ENCODE measurements at regions not wholly inside any gene's neighbourhood (a gene's known extent, or its start where the extent isn't known, plus 50 kb on each side); places are given as distances from the start of the nearest gene placed in this dataset.
A peak's percentile ranks its signal among the peaks of the same experiment; 100 is the strongest.

DNA sequence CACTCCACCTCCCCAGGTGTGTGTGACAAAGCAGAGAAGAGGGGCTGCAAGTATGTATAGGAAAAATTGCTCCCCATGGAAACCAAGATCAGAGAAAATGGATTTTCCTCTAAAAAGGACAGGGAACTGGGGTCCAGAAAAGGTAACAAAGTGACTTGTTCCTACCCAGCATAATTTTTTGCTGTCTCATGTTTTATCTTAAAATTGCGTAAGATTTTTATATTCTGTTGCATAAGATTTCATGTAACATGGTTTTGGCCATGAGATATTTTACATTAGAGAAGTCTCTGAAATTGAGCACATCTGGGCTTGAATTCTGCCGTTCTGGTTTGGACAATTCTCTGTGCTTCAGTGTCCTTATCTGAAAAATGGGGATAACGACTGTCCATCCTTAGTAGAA is 335.7 kb upstream of the RORA start:
- H3K4me3 ChIP-seq (ENCODE audit: low read depth, low read length) = no peak overlapping the region
- no peaks in the 10 kb centered on the region for H3K36me3 ChIP-seq (ENCODE audit: control insufficient read depth, insufficient read depth, low read length)
- ChIA-PET POLR2A (no interaction called here), CTCF (no interaction called here)
- H3K4me1 ChIP-seq = no peaks in the 10 kb centered on the region
- TF ChIP-seq, protein P1, sequence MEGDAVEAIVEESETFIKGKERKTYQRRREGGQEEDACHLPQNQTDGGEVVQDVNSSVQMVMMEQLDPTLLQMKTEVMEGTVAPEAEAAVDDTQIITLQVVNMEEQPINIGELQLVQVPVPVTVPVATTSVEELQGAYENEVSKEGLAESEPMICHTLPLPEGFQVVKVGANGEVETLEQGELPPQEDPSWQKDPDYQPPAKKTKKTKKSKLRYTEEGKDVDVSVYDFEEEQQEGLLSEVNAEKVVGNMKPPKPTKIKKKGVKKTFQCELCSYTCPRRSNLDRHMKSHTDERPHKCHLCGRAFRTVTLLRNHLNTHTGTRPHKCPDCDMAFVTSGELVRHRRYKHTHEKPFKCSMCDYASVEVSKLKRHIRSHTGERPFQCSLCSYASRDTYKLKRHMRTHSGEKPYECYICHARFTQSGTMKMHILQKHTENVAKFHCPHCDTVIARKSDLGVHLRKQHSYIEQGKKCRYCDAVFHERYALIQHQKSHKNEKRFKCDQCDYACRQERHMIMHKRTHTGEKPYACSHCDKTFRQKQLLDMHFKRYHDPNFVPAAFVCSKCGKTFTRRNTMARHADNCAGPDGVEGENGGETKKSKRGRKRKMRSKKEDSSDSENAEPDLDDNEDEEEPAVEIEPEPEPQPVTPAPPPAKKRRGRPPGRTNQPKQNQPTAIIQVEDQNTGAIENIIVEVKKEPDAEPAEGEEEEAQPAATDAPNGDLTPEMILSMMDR (IDR thresholded peaks at IDR 0.05; ENCODE audit: insufficient read depth in 1 of 2, low read depth in 1 of 2, low read length in 1 of 2, severe bottlenecking in 1 of 2, unreplicated experiment in 1 of 2) = no peak
- Mint-ChIP-seq H3K9me3 (ENCODE audit: unreplicated experiment) (no peaks in the 10 kb centered on the region), H3K27ac (ENCODE audit: unreplicated experiment) (no peak overlapping the region), H3K4me3 (ENCODE audit: unreplicated experiment) (no peak overlapping the region), H3K36me3 (ENCODE audit: insufficient read depth, unreplicated experiment) (no peaks in the 10 kb centered on the region), H3K4me1 (ENCODE audit: low read depth, unreplicated experiment) (no peaks in the 10 kb centered on the region), H3K27me3 (ENCODE audit: insufficient read depth, unreplicated experiment) (peaks cover 7% of the 10 kb centered on the region)
- intact Hi-C loops (cut with micrococcal nuclease; ENCODE audit: unreplicated experiment) = no loop called here
- no TSS peak for BruUV-seq (replicated peaks)
- no peak for DNase-seq
- no peaks in the 10 kb centered on the region for H3K9me3 ChIP-seq
- no peaks in the 10 kb centered on the region for H3K27me3 ChIP-seq (replicated peaks; ENCODE audit: control insufficient read depth, insufficient read depth, low read length)

GRCh38 chr15:61558172-61559136 is 329.4 kb upstream of the RORA start:
- Mint-ChIP-seq H3K9me3 (ENCODE audit: unreplicated experiment) (no peaks in the 10 kb centered on the region), H3K27me3 (ENCODE audit: insufficient read depth, unreplicated experiment) (peaks cover 10% of the 10 kb centered on the region), H3K27ac (ENCODE audit: unreplicated experiment) (no peak overlapping the region), H3K4me3 (ENCODE audit: unreplicated experiment) (no peak overlapping the region), H3K4me1 (ENCODE audit: low read depth, unreplicated experiment) (peaks cover 7% of the 10 kb centered on the region), H3K36me3 (ENCODE audit: insufficient read depth, unreplicated experiment) (no peaks in the 10 kb centered on the region)
- intact Hi-C loops (cut with micrococcal nuclease; ENCODE audit: unreplicated experiment) = loop anchor here (10.0 kb wide), 1 partner anchor 54 kb away; no protein-coding TSS in a partner anchor
- CTCF ChIA-PET = no interaction called here
- BruUV-seq (replicated peaks) = no TSS peak
- TF ChIP-seq, protein P1 (IDR thresholded peaks at IDR 0.05; ENCODE audit: insufficient read depth in 1 of 2, low read depth in 1 of 2, low read length in 1 of 2, severe bottlenecking in 1 of 2, unreplicated experiment in 1 of 2) = no peak
- H3K27me3 ChIP-seq (replicated peaks; ENCODE audit: control insufficient read depth, insufficient read depth, low read length) = no peaks in the 10 kb centered on the region
- no peak for DNase-seq
- POLR2A ChIA-PET = no interaction called here
- H3K4me1 ChIP-seq = 0 out of 2 replicates have a peak, but pooled peaks cover 3% of the 10 kb centered on the region
- no peak overlapping the region for H3K4me3 ChIP-seq (ENCODE audit: low read depth, low read length)
- no peaks in the 10 kb centered on the region for H3K9me3 ChIP-seq
- H3K36me3 ChIP-seq (ENCODE audit: control insufficient read depth, insufficient read depth, low read length) = no peaks in the 10 kb centered on the region

DNA sequence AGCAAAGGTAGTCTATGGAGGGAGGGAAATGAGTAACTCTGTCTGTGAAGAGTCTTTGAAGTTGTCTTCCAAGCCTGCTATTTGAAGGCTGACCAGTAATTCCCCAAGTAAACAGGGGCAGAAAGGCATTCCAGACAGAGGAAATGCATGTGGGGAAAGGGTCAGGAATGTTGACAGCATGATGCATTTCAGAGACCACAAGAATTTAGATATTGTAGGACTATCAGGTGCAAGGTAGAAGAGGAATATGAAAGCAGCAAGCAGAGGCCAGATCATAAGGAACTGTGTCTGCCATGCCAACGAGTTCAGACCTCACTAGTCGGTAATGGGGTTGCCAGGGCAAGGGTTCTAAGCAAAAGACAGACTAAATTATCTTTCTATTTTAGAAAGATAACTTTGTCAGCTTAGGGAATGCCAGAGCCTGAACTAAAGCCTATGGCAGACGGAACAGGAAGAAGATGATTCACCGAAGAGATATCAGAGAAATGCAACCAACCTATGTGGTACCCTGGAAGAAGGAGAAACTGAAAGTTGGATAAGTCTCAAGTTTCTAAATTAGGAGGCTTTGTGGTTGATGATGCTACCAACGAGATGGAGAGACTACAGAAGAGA is 327.0 kb upstream of the RORA start:
- Mint-ChIP-seq H3K4me1 (ENCODE audit: low read depth, unreplicated experiment) (peaks cover 7% of the 10 kb centered on the region), H3K27me3 (ENCODE audit: insufficient read depth, unreplicated experiment) (peaks cover 4% of the 10 kb centered on the region), H3K9me3 (ENCODE audit: unreplicated experiment) (no peaks in the 10 kb centered on the region), H3K27ac (ENCODE audit: unreplicated experiment) (no peak overlapping the region), H3K36me3 (ENCODE audit: insufficient read depth, unreplicated experiment) (no peaks in the 10 kb centered on the region), H3K4me3 (ENCODE audit: unreplicated experiment) (no peak overlapping the region)
- Histone ChIP-seq H3K4me3 (ENCODE audit: low read depth, low read length) (no peak overlapping the region), H3K36me3 (ENCODE audit: control insufficient read depth, insufficient read depth, low read length) (no peaks in the 10 kb centered on the region), H3K9me3 (no peaks in the 10 kb centered on the region), H3K4me1 (0 out of 2 replicates have a peak, but pooled peaks cover 3% of the 10 kb centered on the region), H3K27me3 (replicated peaks; ENCODE audit: control insufficient read depth, insufficient read depth, low read length) (no peaks in the 10 kb centered on the region)
- CTCF ChIA-PET = no interaction called here
- BruUV-seq (replicated peaks) = no TSS peak
- TF ChIP-seq, protein P1 (IDR thresholded peaks at IDR 0.05; ENCODE audit: insufficient read depth in 1 of 2, low read depth in 1 of 2, low read length in 1 of 2, severe bottlenecking in 1 of 2, unreplicated experiment in 1 of 2) = no peak
- POLR2A ChIA-PET = no interaction called here
- intact Hi-C loops (cut with micrococcal nuclease; ENCODE audit: unreplicated experiment) = loop anchor here (10.0 kb wide), 1 partner anchor 51 kb away; no protein-coding TSS in a partner anchor
- peak in 1 of 2 experiments; percentile 8 for DNase-seq

All from Caco-2 (cell line).